Endothelial cell of umbilical vein (primary cell): ENCODE measurements at regions not wholly inside any gene's neighbourhood (a gene's known extent, or its start where the extent isn't known, plus 50 kb on each side); places are given as distances from the start of the nearest gene placed in this dataset.

Experiments
- FOS ChIP-seq: IDR thresholded peaks from 2 replicates; pipeline ENCODE4 v1.6.1; 2011; ENCODE audit warnings: mild to moderate bottlenecking, low read length, moderate library complexity, borderline replicate concordance; ENCODE audit not compliant: insufficient read depth
- JUN ChIP-seq: IDR thresholded peaks from 2 replicates; pipeline ENCODE4 v1.6.1; 2011; ENCODE audit warnings: borderline replicate concordance, low read depth; ENCODE audit not compliant: insufficient read length, insufficient read depth
- MAX ChIP-seq: IDR thresholded peaks from 2 replicates; pipeline ENCODE4 v1.6.1; 2011; ENCODE audit not compliant: insufficient read depth, insufficient read length
- MYC ChIP-seq: IDR thresholded peaks from one replicate; pipeline ENCODE4 v1.6.1; 2011; ENCODE audit warnings: mild to moderate bottlenecking, low read depth, low read length
- POLR2A ChIP-seq: IDR thresholded peaks from 2 replicates; pipeline ENCODE4 v1.6.1; 2012; ENCODE audit warnings: low read depth, mild to moderate bottlenecking, control low read depth, low read length
- POLR2AphosphoS5 ChIP-seq: IDR thresholded peaks from 2 replicates; pipeline ENCODE4 v1.6.1; 2012; ENCODE audit warnings: low read depth, mild to moderate bottlenecking, control low read depth, low read length, moderate library complexity; ENCODE audit not compliant: insufficient read depth
- TF ChIP-seq, protein P1 (sequence below), 2 donors: IDR thresholded peaks; 1 replicate in 1 of 2; 2 replicates in 1 of 2; pipeline ENCODE4 v1.5.1; 2011; ENCODE audit warnings: low read length in 2 of 2, mild to moderate bottlenecking in 2 of 2, moderate library complexity in 2 of 2, control low read depth in 1 of 2, inconsistent platforms in 1 of 2, low read depth in 1 of 2; ENCODE audit not compliant: insufficient read depth in 1 of 2; ENCODE audit errors: extremely low read depth in 1 of 2

- TF ChIP-seq POLR2A (no peak), MYC (no peak), FOS (no peak), POLR2AphosphoS5 (no peak), JUN (no peak), MAX (no peak)
- TF ChIP-seq, protein P1, sequence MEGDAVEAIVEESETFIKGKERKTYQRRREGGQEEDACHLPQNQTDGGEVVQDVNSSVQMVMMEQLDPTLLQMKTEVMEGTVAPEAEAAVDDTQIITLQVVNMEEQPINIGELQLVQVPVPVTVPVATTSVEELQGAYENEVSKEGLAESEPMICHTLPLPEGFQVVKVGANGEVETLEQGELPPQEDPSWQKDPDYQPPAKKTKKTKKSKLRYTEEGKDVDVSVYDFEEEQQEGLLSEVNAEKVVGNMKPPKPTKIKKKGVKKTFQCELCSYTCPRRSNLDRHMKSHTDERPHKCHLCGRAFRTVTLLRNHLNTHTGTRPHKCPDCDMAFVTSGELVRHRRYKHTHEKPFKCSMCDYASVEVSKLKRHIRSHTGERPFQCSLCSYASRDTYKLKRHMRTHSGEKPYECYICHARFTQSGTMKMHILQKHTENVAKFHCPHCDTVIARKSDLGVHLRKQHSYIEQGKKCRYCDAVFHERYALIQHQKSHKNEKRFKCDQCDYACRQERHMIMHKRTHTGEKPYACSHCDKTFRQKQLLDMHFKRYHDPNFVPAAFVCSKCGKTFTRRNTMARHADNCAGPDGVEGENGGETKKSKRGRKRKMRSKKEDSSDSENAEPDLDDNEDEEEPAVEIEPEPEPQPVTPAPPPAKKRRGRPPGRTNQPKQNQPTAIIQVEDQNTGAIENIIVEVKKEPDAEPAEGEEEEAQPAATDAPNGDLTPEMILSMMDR (IDR thresholded peaks at IDR 0.05; ENCODE audit: extremely low read depth in 1 of 2, insufficient read depth in 1 of 2, low read depth in 1 of 2, low read length in 2 of 2), result no peak
Measured at GRCh38 chr2:104249629-104250028, 604.3 kb upstream of the POU3F3 start.
